B cell (primary cell): ENCODE measurements at regions not wholly inside any gene's neighbourhood (a gene's known extent, or its start where the extent isn't known, plus 50 kb on each side); places are given as distances from the start of the nearest gene placed in this dataset.

Experiments
- ATAC-seq: fragments of 200-7000 bp; cut with Tn5 transposase; one replicate; pipeline ENCODE4 v1.10.0; 2021; ENCODE audit warnings: low read depth, mild to moderate bottlenecking, moderate number of reproducible peaks, moderate library complexity
- CTCF ChIA-PET: fragments of 350-600 bp; sonication (Branson Sonifier 250); formaldehyde crosslinking; loops from one replicate; lab custom pipeline; 2021; ENCODE audit warnings: antibody characterized with exemption, inconsistent platforms; lab: Charles Lee
- POLR2A ChIA-PET: fragments of 350-600 bp; sonication (Branson Sonifier 250); formaldehyde crosslinking; loops from one replicate; lab custom pipeline; 2021; ENCODE audit warnings: antibody characterized with exemption; lab: Charles Lee
- DNase-seq: peaks from one replicate; pipeline ENCODE4 v3.0.0; 2013
- H2AFZ ChIP-seq: 2 replicates; pipeline ENCODE4 v1.6.1; 2012; ENCODE audit warnings: mild to moderate bottlenecking, low read depth, low read length; ENCODE audit not compliant: insufficient read depth, poor library complexity, severe bottlenecking
- H3K27ac ChIP-seq, 2 donors: 1 replicate in 1 of 2; 2 replicates in 1 of 2; pipeline ENCODE4 v1.5.1; 2012 to 2013; ENCODE audit warnings: low read length in 2 of 2, mild to moderate bottlenecking in 2 of 2, moderate library complexity in 1 of 2
- H3K27me3 ChIP-seq, 4 experiments: fragments of 200-600 bp in 1 of 4; sonication (generic) in 1 of 4; replicated peaks in 1 of 4; 1 replicate in 2 of 4; 2 replicates in 2 of 4; pipeline versions ENCODE4 v1.6.1 to v1.7.0; 2013 to 2016; ENCODE audit warnings: low read length in 3 of 4, mild to moderate bottlenecking in 2 of 4, mixed read lengths in 1 of 4, moderate library complexity in 1 of 4; ENCODE audit not compliant: insufficient read depth in 4 of 4, control insufficient read depth in 3 of 4; ENCODE audit errors: control extremely low read depth in 1 of 4
- H3K36me3 ChIP-seq, 2 experiments: replicated peaks in 1 of 2; 1 replicate in 1 of 2; 2 replicates in 1 of 2; pipeline versions ENCODE4 v1.6.1 to v1.7.1; 2013; ENCODE audit warnings: low read length in 1 of 2; ENCODE audit not compliant: insufficient read depth in 2 of 2, control insufficient read depth in 1 of 2; ENCODE audit errors: control extremely low read depth in 1 of 2, extremely low read depth in 1 of 2
- H3K4me1 ChIP-seq, 2 donors: fragments of 200-600 bp in 1 of 2; sonication (generic) in 1 of 2; 1 replicate in 1 of 2; 2 replicates in 1 of 2; pipeline versions ENCODE4 v1.5.1 to v1.6.1; 2013 to 2017; ENCODE audit warnings: low read length in 2 of 2; ENCODE audit not compliant: control insufficient read depth in 2 of 2, insufficient read depth in 2 of 2
- H3K4me2 ChIP-seq: replicated peaks from 2 replicates; pipeline ENCODE3; 2012; ENCODE audit warnings: mild to moderate bottlenecking, low read depth, low read length; ENCODE audit not compliant: poor library complexity, severe bottlenecking
- H3K4me3 ChIP-seq, 5 experiments: fragments of 200-600 bp in 1 of 5; sonication (generic) in 1 of 5; 1 replicate in 3 of 5; 2 replicates in 2 of 5; pipeline versions ENCODE4 v1.5.1 to v1.7.0; 2011 to 2016; ENCODE audit warnings: low read length in 4 of 5, mild to moderate bottlenecking in 4 of 5, low read depth in 2 of 5, control low read depth in 1 of 5, moderate library complexity in 1 of 5; ENCODE audit not compliant: insufficient read depth in 1 of 5; ENCODE audit errors: control extremely low read depth in 1 of 5, extremely low read depth in 1 of 5
- H3K79me2 ChIP-seq: fragments of 200-600 bp; sonication (generic); one replicate; pipeline ENCODE4 v1.6.0; 2016; ENCODE audit warnings: low read length; ENCODE audit not compliant: control insufficient read depth, insufficient read depth
- H3K9ac ChIP-seq: fragments of 200-600 bp; sonication (generic); 2 replicates; pipeline ENCODE4 v1.6.1; 2017; ENCODE audit warnings: mild to moderate bottlenecking, low read length, moderate library complexity
- H3K9me3 ChIP-seq, 3 donors: one replicate each; pipeline versions ENCODE4 v1.6.1 to v1.7.1; 2013; ENCODE audit warnings: low read length in 2 of 3; ENCODE audit not compliant: control insufficient read depth in 2 of 3, insufficient read depth in 1 of 3; ENCODE audit errors: control extremely low read depth in 1 of 3
- H4K20me1 ChIP-seq: 2 replicates; pipeline ENCODE4 v1.6.0; 2012; ENCODE audit warnings: mild to moderate bottlenecking, low read length; ENCODE audit not compliant: insufficient read depth, control insufficient read depth, poor library complexity, severe bottlenecking
- H3K27ac Mint-ChIP-seq: one replicate; pipeline ENCODE4 v1.8.0; 2021; ENCODE audit warnings: mixed read lengths
- H3K27me3 Mint-ChIP-seq: one replicate; pipeline ENCODE4 v1.8.0; 2021; ENCODE audit warnings: mixed read lengths
- H3K4me1 Mint-ChIP-seq: one replicate; pipeline ENCODE4 v1.8.0; 2021; ENCODE audit warnings: mixed read lengths
- H3K4me3 Mint-ChIP-seq: one replicate; pipeline ENCODE4 v1.8.0; 2021; ENCODE audit warnings: mixed read lengths
- H3K9me3 Mint-ChIP-seq: one replicate; pipeline ENCODE4 v1.8.0; 2022; ENCODE audit warnings: mixed read lengths; ENCODE audit not compliant: insufficient read depth
- CTCF ChIP-seq: fragments of 200-600 bp; IDR thresholded peaks from one replicate; pipeline ENCODE4 v1.8.0; 2022; ENCODE audit warnings: antibody characterized with exemption, mild to moderate bottlenecking
- EZH2 ChIP-seq: IDR thresholded peaks from 2 replicates; pipeline ENCODE4 v1.6.1; 2012; ENCODE audit warnings: borderline replicate concordance, low read depth, mild to moderate bottlenecking, moderate library complexity, low read length; ENCODE audit not compliant: insufficient read depth, poor library complexity, severe bottlenecking
- WGBS: methylation state at CpG from one replicate; pipeline ENCODE4 v1.1.5; 2013; ENCODE audit warnings: missing lambda C conversion rate; ENCODE audit not compliant: insufficient coverage; 5-methylcytosine and 5-hydroxymethylcytosine counted together
- intact Hi-C: fragments of 100-400 bp; cut with micrococcal nuclease; formaldehyde crosslinking; loops from one replicate; pipeline ENCODE4 v1.10.0; 2022

- H3K27ac ChIP-seq, result no peak overlapping the region
- TF ChIP-seq EZH2 (no peak), CTCF (no peak)
- H2AFZ ChIP-seq, result no peak overlapping the region
- no peaks in the 10 kb centered on the region for H3K9me3 Mint-ChIP-seq
- no peak overlapping the region for H3K27ac Mint-ChIP-seq
- H3K4me1 Mint-ChIP-seq, result no peaks in the 10 kb centered on the region
- H3K4me1 ChIP-seq, result no peaks in the 10 kb centered on the region
- no peaks in the 10 kb centered on the region for H3K36me3 ChIP-seq
- H3K9ac ChIP-seq, result no peak overlapping the region
- ATAC-seq (no peak), DNase-seq (no peak)
- no peaks in the 10 kb centered on the region for H3K9me3 ChIP-seq
- no peak overlapping the region for H3K4me3 Mint-ChIP-seq
- intact Hi-C loops, result no loop called here
- CTCF ChIA-PET, result no interaction called here
- WGBS, result 76% methylated on average over 3 of the region's 3 CpGs
- no peak overlapping the region for H3K4me2 ChIP-seq
- H3K27me3 Mint-ChIP-seq, result peaks cover 23% of the 10 kb centered on the region
- H3K27me3 ChIP-seq, result no peaks in the 10 kb centered on the region
- no peaks in the 10 kb centered on the region for H4K20me1 ChIP-seq
- POLR2A ChIA-PET, result no interaction called here
- H3K79me2 ChIP-seq, result no peaks in the 10 kb centered on the region
- no peak overlapping the region for H3K4me3 ChIP-seq
Measured at GRCh38 chr5:135219868-135220267, 179.2 kb downstream of the MACROH2A1 start.

GRCh38 chr5:135218790-135219568, 180.1 kb downstream of the MACROH2A1 start:
- H3K27me3 ChIP-seq, result peaks cover 0 to under 1% (median 0%) of the 10 kb centered on the region in 4 experiments
- H3K4me1 ChIP-seq, result no peaks in the 10 kb centered on the region
- WGBS, result 90% methylated on average over 2 of the region's 13 CpGs
- peaks cover 16% of the 10 kb centered on the region for H3K27me3 Mint-ChIP-seq
- no peak for ATAC-seq
- CTCF ChIA-PET, result no interaction called here
- H3K36me3 ChIP-seq, result no peaks in the 10 kb centered on the region
- H3K4me3 Mint-ChIP-seq, result no peak overlapping the region
- H3K4me3 ChIP-seq, result no peak overlapping the region
- H3K4me2 ChIP-seq, result no peak overlapping the region
- intact Hi-C loops, result no loop called here
- no peak overlapping the region for H3K27ac ChIP-seq
- no peaks in the 10 kb centered on the region for H4K20me1 ChIP-seq
- H3K79me2 ChIP-seq, result no peaks in the 10 kb centered on the region
- no peak for DNase-seq
- TF ChIP-seq EZH2 (no peak), CTCF (no peak)
- no peak overlapping the region for H3K27ac Mint-ChIP-seq
- no peak overlapping the region for H2AFZ ChIP-seq
- no peak overlapping the region for H3K9ac ChIP-seq
- H3K9me3 ChIP-seq, result no peaks in the 10 kb centered on the region
- POLR2A ChIA-PET, result no interaction called here
- H3K4me1 Mint-ChIP-seq, result no peaks in the 10 kb centered on the region
- no peaks in the 10 kb centered on the region for H3K9me3 Mint-ChIP-seq
